Fibroblast of skin of abdomen (primary cell): ENCODE measurements at regions not wholly inside any gene's neighbourhood (a gene's known extent, or its start where the extent isn't known, plus 50 kb on each side); places are given as distances from the start of the nearest gene placed in this dataset.
A peak's percentile ranks its signal among the peaks of the same experiment; 100 is the strongest.

Experiments
- DNase-seq: peaks from one replicate; pipeline ENCODE4 v3.0.0-alpha.2; 2013

DNA sequence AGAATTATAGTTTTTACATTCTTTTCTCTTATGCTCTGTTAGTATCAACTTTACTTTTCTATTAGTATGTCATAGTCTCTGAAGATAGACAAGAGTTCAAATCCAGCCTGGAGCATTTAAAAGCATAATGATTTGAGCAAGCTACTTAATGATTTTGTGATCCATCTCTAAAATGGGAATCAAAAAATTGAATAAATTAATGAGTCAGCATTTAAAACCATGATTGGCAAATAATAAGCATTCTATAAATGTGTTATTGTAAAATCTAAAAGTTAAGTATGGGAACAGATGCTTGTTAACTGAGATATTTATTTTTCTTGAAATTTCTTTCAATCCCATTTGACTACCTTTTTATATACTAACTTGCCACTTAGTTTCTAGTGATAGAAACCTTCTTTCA, 391.6 kb downstream of the PCDH7 start:
- DNase-seq, result no peak

GRCh38 chr4:31114816-31115215, 394.6 kb downstream of the PCDH7 start:
- no peak for DNase-seq

DNA sequence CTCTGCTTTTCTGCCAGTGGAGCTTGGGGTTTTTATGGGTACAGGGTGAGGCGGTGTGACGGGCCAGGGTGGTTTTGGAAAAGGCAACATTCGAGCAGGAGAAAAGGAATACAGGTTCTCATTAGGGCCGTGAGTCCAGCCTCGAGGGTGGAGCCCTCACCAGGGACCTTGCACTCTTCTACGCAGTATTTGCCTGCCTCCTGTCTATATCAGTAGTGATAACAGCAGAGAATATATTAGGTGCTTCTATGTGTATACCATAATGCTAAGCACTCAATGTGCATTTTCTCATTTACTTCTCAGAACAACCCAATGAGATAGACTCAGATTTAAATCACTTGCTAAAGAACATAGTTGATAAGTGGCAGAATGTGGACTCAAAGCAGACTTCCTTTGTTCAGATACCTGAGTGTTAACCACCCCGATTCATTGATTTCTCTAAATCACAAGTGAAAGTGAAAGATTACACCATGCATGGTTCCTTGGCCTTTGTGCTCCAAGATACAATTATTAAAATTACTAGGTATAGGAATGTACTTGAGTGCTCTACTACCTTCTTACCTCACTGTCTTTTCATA, 403.9 kb downstream of the PCDH7 start:
- DNase-seq, result no peak

GRCh38 chr4:31125061-31125460, 404.9 kb downstream of the PCDH7 start:
- DNase-seq, result no peak

GRCh38 chr4:31125496-31125895, 405.3 kb downstream of the PCDH7 start:
- no peak for DNase-seq

- no peak for DNase-seq
Observed at GRCh38 chr4:31126881-31127398, 406.8 kb downstream of the PCDH7 start.

DNA sequence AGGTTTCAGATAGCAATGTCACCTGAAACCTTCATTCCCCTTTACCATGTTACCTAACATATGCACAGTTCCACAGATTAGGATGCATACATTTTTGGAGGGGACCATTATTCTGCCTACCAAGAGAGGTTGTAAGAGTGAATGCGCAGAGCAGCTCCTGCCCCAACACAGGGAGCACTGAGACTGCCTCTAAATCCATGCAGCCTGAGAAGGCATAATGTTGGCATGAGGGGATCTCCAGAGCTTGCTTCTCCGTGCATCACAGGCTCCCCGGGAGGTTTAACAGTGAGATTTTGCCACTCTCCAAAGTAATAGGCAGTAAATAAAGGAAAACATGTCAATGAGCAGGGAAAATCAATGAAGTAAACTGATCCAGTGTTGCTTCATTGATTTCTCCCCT, 410.8 kb downstream of the PCDH7 start:
- no peak for DNase-seq

GRCh38 chr4:31134720-31135119, 414.6 kb downstream of the PCDH7 start:
- DNase-seq, result no peak

DNA sequence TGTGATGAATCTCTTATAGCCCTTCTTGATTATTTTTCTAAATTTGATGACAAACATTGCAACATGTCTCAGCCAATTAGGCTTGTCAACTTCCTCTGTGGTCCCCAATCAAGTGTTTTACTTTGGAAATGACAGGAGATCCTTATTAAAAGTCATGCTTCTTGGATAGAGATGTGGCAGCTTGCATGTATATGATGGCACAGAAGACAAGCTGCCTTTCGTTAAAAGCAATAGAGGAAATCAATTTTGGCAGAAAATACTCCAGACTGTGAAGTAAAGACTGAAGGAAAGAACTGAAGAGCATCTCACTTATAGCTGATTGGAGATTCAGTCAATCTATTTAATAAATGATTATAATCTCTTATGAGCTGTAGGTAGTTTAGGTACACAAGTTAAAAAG, 419.6 kb downstream of the PCDH7 start:
- DNase-seq, result no peak

GRCh38 chr4:31141095-31141831, 421.1 kb downstream of the PCDH7 start:
- peak; percentile 0 for DNase-seq

DNA sequence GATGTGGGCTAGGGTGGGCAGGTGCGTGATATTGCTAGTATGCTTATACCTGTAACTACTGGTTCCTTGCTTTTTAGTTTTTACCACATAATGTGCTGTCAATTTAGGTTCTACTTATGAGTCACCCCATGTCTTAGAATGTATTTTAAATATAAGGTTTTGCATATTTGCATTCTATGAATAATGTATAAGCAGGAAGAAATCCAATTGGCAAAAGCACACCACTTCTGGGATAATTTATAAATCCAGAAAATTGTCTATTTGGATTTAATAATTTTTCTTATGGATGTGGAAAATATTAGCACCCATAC, 421.6 kb downstream of the PCDH7 start:
- no peak for DNase-seq

GRCh38 chr4:31146366-31146765, 426.2 kb downstream of the PCDH7 start:
- no peak for DNase-seq

DNA sequence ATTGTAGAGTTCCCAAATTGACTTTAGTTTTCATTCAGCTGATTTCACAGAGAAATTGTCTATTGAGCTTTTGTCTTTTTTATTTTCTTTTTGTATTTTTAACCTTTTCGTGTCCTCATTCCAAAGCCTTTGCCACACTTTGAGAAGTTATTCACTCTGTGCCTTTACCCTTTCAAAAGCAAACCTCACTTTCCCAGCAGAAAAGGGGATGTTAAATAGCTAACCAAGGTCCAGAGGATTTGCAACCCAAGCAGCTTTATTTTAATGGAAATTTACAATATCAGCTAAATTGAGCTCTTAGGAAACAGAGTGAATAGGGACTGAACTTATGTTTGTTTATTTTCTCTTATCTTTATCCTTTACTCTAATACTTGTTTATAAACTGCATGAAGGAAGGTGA, 428.8 kb downstream of the PCDH7 start:
- DNase-seq, result no peak

GRCh38 chr4:31156221-31156620, 436.1 kb downstream of the PCDH7 start:
- DNase-seq, result no peak

DNA sequence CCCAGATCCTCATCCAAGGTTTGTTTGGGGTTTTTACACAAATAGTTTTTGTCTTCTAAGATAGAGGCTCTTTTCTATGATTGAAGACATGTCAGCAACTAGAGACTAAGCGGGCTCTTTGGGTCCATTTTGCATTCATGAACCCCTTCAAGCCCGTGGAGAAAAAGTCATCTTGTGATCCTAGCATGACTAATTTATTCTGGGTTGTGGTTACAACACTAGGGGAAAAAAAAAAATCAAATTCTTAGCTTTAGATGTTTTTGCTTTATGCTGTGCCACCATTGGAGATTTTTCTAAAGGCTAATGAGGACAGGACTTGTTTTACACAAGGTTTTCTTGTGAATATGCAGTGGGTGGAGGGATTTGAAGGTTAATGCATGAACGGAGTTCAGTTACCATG, 440.0 kb downstream of the PCDH7 start:
- DNase-seq, result peak; percentile 1

DNA sequence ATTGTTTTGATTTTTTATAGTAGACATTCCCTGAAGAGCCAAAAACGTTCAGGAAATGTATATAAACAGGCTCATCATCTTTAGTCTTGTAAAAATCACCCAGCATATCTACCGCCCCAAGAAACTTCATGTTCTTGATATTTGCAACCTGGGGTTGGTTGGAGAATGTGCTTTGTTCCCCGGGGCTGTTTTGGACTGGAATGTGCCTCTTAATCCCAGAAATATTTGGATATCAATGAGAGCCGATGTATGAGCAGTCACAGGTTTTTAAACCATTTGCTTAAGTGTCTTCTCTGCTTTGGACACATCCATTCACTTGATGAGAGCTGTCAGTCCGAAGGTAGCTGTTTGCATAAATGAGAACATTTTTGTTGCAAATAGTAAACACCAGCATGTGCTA, 449.7 kb downstream of the PCDH7 start:
- DNase-seq, result no peak

DNA sequence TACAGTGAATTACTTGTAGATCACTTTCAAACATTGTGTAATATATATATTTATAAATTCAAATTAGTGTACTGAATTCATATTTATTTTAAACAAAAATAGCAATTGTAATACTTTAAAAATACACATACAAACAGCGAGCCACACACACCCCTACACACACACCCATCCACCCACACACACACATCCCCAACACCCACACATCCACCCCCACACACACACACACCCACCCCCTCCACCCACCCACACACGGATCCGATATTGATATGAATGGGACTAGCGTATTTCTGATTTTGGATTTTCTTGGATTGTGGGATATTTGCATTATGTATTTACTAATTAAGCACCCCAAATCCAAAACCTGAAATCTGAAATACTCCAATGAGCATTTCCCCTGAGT, 451.2 kb downstream of the PCDH7 start:
- no peak for DNase-seq

- no peak for DNase-seq
Observed at GRCh38 chr4:31175242-31175910, 455.2 kb downstream of the PCDH7 start.

GRCh38 chr4:31183256-31183655, 463.1 kb downstream of the PCDH7 start:
- DNase-seq, result no peak

- DNase-seq, result no peak
Observed at GRCh38 chr4:31185014-31185585, 464.9 kb downstream of the PCDH7 start.

GRCh38 chr4:31187979-31188378, 467.8 kb downstream of the PCDH7 start:
- DNase-seq, result no peak

DNA sequence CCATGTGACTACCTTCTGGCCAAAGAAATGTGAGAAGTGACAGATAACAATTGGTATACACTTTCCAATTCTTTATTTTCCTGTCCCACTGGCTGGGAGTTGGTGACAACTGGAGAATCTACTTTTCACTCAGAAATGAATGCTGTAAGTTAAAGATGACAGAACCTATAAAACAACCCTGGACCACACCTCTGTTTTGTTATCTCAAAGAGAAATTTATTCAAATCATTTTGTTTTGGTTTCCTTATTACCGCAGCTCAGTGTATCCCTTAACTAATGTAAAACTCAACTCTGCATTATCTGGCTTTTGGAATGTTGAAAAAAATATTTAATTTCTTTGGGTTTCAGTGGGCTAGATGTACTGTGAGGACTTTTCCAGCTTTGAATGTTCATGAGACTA, 469.8 kb downstream of the PCDH7 start:
- DNase-seq, result no peak

- DNase-seq, result no peak
Observed at GRCh38 chr4:31190671-31191070, 470.5 kb downstream of the PCDH7 start.

DNA sequence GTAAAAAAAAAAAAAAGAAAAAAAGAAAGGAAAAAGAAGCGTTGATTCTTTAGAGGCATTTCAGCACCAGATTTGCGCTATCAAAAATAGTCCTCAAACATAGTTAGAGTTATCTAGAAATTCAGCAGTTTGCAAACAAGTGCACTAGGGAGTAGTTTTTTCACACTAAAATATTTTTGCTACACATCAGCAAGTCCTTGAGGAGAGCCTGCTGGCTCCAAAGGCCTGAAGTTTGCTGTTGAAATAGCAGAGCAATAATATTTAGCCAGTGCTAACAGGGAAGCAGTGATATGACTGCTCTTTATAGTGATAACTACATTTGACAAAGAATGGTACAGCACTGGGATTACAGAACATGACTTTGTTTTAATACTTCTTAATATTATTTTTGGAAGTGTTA, 472.2 kb downstream of the PCDH7 start:
- no peak for DNase-seq
